NCI-H446 (cell line): ENCODE measurements at regions not wholly inside any gene's neighbourhood (a gene's known extent, or its start where the extent isn't known, plus 50 kb on each side); places are given as distances from the start of the nearest gene placed in this dataset.
A peak's percentile ranks its signal among the peaks of the same experiment; 100 is the strongest.

Experiments used
- DNase-seq, 2 experiments: peaks; one replicate each; lab custom pipeline; 2025; lab: John Stamatoyannopoulos, UW

DNA sequence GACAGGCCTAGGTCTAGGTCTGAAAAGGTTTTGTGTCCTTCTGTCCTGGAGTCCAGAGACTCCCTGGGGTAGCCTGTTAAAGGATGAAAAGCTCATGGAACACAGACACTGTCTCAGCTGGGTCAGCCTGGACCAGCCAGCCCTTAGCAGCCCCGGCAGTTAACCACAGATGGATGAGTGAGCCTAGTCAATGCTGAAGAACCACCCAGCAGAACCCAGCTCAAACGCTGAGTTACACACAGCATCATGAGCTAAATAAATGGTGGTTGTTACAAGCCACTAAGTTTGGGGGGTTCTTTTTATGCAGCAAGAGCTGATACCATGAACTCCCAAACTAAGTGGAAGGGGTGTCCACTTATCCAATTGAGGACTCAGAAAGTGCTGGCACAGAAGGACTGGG is 472.8 kb upstream of the PROK2 start:
- DNase-seq = no peak

DNA sequence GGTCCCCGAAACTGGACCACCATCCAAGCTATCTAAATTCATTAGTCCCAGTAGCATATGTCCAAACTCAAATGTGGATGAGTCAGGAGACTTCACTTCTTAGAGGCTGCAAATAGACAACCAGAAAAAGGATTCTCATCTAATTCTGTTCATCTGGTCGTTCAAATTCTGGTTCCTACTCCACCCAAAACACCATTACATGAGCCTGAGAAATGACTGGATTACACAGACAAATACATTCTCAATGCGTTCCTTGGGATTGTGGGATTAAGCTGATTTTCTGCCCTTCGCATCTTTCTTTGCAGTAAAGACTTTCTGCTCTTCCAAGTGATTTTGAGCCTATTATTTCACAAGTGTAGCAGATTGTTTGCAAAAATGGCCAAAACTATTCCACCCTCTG is 472.3 kb upstream of the PROK2 start:
- DNase-seq = no peak

DNA sequence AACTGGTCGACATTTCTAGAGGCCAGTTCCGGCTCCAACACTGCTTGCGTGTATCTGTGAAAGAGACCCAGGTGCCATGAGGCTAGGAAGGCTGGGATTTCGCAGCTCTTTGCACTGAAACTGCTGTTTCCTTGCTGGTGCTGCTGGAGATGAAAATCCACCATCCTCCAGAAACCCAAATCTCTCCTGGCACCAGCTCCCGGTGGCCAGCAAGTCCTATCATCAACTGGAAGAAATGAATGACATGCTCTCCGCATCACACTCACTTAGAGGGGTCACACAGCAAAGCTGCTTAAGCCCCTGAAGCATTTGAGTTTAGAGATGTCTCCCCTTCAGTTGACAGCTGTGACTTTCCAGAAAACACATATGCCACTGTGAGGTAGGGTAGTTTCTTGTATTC is 471.8 kb upstream of the PROK2 start:
- DNase-seq = no peak

DNA sequence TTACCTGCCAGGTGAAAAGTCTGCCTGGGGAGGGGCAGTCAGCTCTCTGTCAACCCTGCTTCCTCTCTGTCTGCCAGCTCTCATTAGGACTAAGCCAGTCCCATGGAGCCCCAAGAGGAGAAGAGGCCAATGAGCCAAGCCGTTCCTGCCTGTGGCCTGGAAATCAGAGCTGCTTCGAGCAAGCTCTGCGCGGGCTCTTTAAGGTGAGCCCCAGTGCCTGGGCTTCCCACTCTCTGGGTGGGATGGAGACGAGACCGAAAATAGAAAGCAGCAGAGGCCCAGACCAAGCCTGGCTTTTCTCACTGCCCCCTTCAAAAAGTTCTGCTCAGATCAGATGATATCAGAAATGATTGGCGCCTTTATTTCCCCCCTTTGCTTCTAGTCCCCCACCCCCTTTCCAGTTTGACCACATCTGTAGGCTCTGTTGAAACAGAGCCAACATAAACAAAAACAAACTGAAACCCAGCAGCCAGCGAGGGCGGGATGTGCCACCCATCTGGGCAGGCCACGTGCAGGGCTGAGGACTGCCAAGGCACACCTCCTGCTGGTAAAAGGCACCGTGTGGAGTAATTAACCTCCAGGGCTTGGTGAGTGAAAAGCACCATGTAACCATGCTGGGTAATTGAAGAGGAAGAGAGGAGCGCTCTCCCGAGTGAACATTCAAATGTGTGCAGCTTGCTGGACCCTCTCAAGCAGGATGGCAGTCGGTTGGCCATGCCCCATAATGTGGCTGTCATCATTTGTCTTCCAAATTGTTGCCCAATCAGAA is 471.0 kb upstream of the PROK2 start:
- DNase-seq = peak in 1 of 2 experiments; percentile 57

DNA sequence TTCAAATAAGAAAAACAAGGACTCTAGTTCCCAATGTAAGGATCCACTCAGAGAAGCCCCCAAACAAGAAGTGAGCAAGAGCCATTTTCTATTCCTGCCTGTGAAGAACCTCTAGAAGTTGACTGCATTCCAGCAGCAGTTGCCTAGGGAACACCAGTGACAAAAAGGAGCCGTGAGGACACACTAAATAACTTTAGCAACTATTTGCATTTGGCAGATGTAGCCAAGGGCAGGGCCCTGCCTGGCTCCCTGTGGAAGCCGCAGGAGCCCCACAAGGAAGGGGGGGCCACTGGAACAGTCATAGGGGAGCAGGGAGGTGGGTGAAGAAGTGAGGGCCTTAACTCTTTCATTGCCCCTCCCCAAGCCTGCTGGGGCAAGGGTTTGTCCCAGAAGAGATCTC is 470.2 kb upstream of the PROK2 start:
- DNase-seq = no peak

DNA sequence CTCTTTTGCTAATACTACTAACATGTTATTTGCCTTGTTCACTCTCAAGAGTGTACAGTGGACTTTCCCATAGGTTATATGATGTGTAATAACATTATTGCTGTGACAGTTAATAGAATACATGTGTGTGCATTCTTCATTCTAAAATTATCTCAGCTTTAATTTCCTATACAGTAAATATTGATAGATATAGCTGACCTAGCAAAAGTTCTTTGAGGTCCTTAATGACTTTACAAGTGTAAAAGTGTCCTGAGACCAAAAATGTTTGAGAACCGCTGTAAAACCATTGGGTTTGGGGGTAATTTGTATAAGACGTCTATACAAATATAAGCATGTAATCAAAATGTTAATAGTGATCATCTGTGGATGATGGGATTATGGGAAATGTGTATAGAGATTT is 469.5 kb upstream of the PROK2 start:
- DNase-seq = no peak

- no peak for DNase-seq
Measured at GRCh38 chr3:72250725-72251124, 465.8 kb upstream of the PROK2 start.

- no peak for DNase-seq
Measured at GRCh38 chr3:72248869-72249268, 463.9 kb upstream of the PROK2 start.

GRCh38 chr3:72248389-72248761 is 463.4 kb upstream of the PROK2 start:
- DNase-seq = no peak

- peak in 1 of 2 experiments; percentile 80 for DNase-seq
Measured at GRCh38 chr3:72247645-72248388, 462.9 kb upstream of the PROK2 start.

- DNase-seq = no peak
Measured at GRCh38 chr3:72247126-72247525, 462.2 kb upstream of the PROK2 start.

DNA sequence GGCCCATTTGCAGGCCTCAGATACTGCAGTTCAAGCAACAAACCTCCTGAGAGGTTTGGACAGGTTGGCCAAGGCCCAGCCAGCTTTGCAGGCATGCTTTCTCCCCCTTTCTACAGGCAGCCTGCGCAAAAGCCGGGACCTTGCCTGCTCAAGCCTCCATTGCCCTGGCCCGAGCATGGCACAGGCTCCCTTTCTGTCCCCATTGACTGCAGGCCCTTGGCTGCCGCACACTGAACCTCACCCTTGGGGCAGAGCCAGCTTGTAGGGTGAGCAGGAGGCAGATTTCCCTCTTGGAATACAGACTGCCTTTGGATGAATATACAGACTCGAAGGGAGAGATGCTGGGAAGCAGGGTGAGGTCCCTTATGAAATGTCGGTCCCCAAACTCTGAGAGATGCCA is 461.7 kb upstream of the PROK2 start:
- peak in 1 of 2 experiments; percentile 30 for DNase-seq

- DNase-seq = peak; percentile 69 to 86
Measured at GRCh38 chr3:72245183-72245811, 460.3 kb upstream of the PROK2 start.

DNA sequence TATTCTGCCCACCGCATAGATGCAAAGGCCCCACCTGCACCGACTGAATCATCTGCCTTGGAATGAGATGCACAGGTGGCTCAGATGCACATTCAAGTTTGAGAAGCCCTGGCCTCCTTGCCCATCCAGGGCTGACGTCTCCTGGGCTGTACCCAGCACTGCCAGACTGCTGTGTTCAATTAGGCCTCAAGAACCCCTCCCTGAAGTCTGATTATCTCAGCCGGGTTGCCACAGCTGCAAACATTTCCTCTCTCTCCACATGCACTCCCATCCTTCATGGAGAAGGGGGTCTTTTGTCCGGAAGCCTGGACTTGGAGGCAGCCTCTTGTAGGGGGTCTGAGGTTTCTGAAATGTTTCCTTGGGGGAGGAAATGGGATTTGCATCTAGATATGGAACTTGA is 459.4 kb upstream of the PROK2 start:
- DNase-seq = no peak

GRCh38 chr3:72242326-72242725 is 457.4 kb upstream of the PROK2 start:
- no peak for DNase-seq

DNA sequence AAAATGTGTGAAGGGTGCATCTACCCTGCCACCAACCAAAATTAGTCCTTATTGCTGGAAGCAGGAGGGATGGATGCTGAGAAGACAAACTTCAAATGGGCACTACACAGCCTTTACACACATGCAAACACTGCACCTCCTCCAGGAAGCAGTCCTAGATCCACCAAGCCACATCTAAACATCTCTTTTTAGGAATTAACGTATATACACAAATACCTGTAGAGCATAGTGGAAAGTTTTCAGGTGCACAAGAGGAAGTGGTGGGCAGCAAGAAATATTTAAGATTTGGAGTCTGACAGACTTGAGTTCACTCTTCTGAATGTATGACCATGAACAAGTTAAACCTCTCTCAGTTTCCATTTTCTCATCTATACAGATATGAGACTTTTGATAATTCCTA is 456.6 kb upstream of the PROK2 start:
- no peak for DNase-seq

- no peak for DNase-seq
Measured at GRCh38 chr3:72240531-72240930, 455.6 kb upstream of the PROK2 start.

GRCh38 chr3:72238801-72239200 is 453.9 kb upstream of the PROK2 start:
- DNase-seq = no peak

DNA sequence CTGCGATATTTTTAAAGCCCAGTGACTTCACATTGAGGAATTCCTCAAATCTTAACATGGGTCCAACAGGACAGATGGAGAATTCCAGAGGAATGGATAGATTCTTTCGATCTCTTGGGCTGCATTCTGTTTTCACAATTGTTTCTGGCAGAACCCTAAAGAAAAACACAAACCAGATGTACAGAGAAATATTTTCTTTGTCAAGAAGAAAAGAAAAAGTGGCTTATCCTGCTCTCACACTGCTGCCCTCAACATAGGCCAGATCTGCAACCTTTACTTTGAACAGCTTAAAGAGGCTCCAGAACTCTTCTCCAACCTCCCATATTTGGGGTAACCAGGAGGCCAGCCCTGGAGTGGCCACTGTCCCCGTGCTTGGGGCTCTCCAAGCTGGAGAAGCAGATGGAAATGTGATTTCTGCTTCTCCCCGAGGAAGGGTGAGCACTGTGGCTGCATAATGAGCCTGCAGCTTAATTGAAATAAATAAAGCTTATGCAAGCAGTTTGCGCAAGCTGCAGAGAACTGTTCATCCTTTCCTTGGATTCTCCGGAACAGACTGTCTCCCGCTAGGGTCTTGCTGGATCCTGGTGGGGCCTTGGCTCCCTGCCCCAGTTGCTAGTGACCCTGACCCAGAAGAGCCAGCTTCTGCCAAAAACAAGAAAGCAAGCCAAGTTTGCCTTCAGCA is 453.2 kb upstream of the PROK2 start:
- peak in 1 of 2 experiments; percentile 28 for DNase-seq

DNA sequence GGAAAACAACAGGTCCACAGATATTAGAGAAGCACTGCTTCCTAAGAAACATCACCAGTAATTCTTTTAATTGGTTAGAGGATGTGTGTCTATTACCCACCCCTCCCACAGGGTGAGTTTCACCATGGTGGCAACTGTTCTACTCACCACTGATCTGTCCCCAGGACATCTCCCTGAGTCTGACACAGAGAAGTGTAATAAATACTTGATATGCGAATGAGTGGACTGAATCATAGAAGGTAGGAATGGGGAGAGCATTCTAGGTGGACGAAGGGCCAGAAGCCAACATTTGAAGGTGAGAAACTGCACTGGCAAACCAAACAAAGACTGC is 452.7 kb upstream of the PROK2 start:
- DNase-seq = no peak

DNA sequence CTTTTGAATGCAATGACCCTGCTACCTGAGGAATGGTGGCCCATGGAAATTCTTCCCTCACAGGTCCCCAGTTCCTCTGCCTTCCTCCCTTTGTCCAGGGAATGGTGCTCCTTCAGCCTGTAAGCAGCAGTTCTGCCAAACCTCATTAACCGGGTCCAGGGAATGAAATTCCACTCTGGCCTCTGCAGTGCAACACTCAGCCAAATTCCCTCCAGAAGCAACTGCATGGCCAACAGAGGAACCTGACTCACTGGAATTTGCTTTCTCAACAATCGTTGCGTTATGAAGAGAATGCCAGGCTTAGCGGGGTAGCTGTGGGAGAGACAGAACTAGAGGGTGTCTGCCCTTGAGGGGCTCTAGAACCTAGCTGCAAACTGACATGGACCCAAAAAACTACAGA is 449.4 kb upstream of the PROK2 start:
- DNase-seq = no peak

GRCh38 chr3:72233571-72233970 is 448.6 kb upstream of the PROK2 start:
- no peak for DNase-seq

- no peak for DNase-seq
Measured at GRCh38 chr3:72232777-72233176, 447.8 kb upstream of the PROK2 start.
